ENCODE measurements at regions not wholly inside any gene's neighbourhood (a gene's known extent, or its start where the extent isn't known, plus 50 kb on each side); places are given as distances from the start of the nearest gene placed in this dataset.
"Not testable (repeated sequence)": the region's sequence is repeated elsewhere in the genome, so short reads cannot be mapped to it uniquely, and the experiment has no call there.

GRCh38 chr14:92223025-92223424, 99.9 kb upstream of the SLC24A4 start:
- peak in 24 of 51 donors; percentile 1 to 72 (median 26) for DNase-seq

GRCh38 chr14:92224358-92224954, 98.5 kb upstream of the SLC24A4 start:
- DNase-seq, result peak in 1 of 51 donors; percentile 4

GRCh38 chr14:92225731-92226130, 97.2 kb upstream of the SLC24A4 start:
- no peak for DNase-seq

GRCh38 chr14:92226166-92226565, 96.8 kb upstream of the SLC24A4 start:
- DNase-seq, result not testable (repeated sequence)

GRCh38 chr14:92236243-92236900, 86.6 kb upstream of the SLC24A4 start:
- DNase-seq, result no peak

GRCh38 chr14:92240658-92241057, 82.3 kb upstream of the SLC24A4 start:
- no peak for DNase-seq

GRCh38 chr14:92241966-92242595, 80.9 kb upstream of the SLC24A4 start:
- DNase-seq, result peak in 1 of 51 donors; percentile 35

- DNase-seq, result no peak
Observed at GRCh38 chr14:92244805-92245204, 78.2 kb upstream of the SLC24A4 start.

GRCh38 chr14:92247341-92247740, 75.6 kb upstream of the SLC24A4 start:
- DNase-seq, result no peak

GRCh38 chr14:92247947-92248346, 75.0 kb upstream of the SLC24A4 start:
- no peak for DNase-seq

- DNase-seq, result no peak
Observed at GRCh38 chr14:92248696-92249095, 74.3 kb upstream of the SLC24A4 start.

GRCh38 chr14:92250366-92250765, 72.6 kb upstream of the SLC24A4 start:
- DNase-seq, result not testable (repeated sequence)

- DNase-seq, result peak in 31 of 51 donors; percentile 15 to 77 (median 43)
Observed at GRCh38 chr14:92252323-92252722, 70.6 kb upstream of the SLC24A4 start.

GRCh38 chr14:92253381-92253894, 69.5 kb upstream of the SLC24A4 start:
- peak in 2 of 51 donors; percentile 16 to 18 for DNase-seq

GRCh38 chr14:92254786-92255185, 68.2 kb upstream of the SLC24A4 start:
- DNase-seq, result peak in 35 of 51 donors; percentile 8 to 74 (median 41)

GRCh38 chr14:92258934-92259333, 64.0 kb upstream of the SLC24A4 start:
- no peak for DNase-seq

- no peak for DNase-seq
Observed at GRCh38 chr14:92259613-92260357, 63.2 kb upstream of the SLC24A4 start.

- peak in 12 of 51 donors; percentile 9 to 65 (median 34) for DNase-seq
Observed at GRCh38 chr14:92263681-92264080, 59.3 kb upstream of the SLC24A4 start.

- DNase-seq, result no peak
Observed at GRCh38 chr14:92264195-92264594, 58.8 kb upstream of the SLC24A4 start.

- no peak for DNase-seq
Observed at GRCh38 chr14:92266216-92266615, 56.7 kb upstream of the SLC24A4 start.
